B cell (primary cell): ENCODE measurements at regions not wholly inside any gene's neighbourhood (a gene's known extent, or its start where the extent isn't known, plus 50 kb on each side); places are given as distances from the start of the nearest gene placed in this dataset.

ENCODE experiments used
- ATAC-seq: fragments of 200-7000 bp; cut with Tn5 transposase; one replicate; pipeline ENCODE4 v1.10.0; 2021; ENCODE audit warnings: low read depth, mild to moderate bottlenecking, moderate number of reproducible peaks, moderate library complexity
- CTCF ChIA-PET: fragments of 350-600 bp; sonication (Branson Sonifier 250); formaldehyde crosslinking; loops from one replicate; lab custom pipeline; 2021; ENCODE audit warnings: antibody characterized with exemption, inconsistent platforms; lab: Charles Lee
- POLR2A ChIA-PET: fragments of 350-600 bp; sonication (Branson Sonifier 250); formaldehyde crosslinking; loops from one replicate; lab custom pipeline; 2021; ENCODE audit warnings: antibody characterized with exemption; lab: Charles Lee
- DNase-seq: peaks from one replicate; pipeline ENCODE4 v3.0.0; 2013
- H2AFZ ChIP-seq: 2 replicates; pipeline ENCODE4 v1.6.1; 2012; ENCODE audit warnings: mild to moderate bottlenecking, low read depth, low read length; ENCODE audit not compliant: insufficient read depth, poor library complexity, severe bottlenecking
- H3K27ac ChIP-seq, 2 donors: 1 replicate in 1 of 2; 2 replicates in 1 of 2; pipeline ENCODE4 v1.5.1; 2012 to 2013; ENCODE audit warnings: low read length in 2 of 2, mild to moderate bottlenecking in 2 of 2, moderate library complexity in 1 of 2
- H3K27me3 ChIP-seq, 4 experiments: fragments of 200-600 bp in 1 of 4; sonication (generic) in 1 of 4; replicated peaks in 1 of 4; 1 replicate in 2 of 4; 2 replicates in 2 of 4; pipeline versions ENCODE4 v1.6.1 to v1.7.0; 2013 to 2016; ENCODE audit warnings: low read length in 3 of 4, mild to moderate bottlenecking in 2 of 4, mixed read lengths in 1 of 4, moderate library complexity in 1 of 4; ENCODE audit not compliant: insufficient read depth in 4 of 4, control insufficient read depth in 3 of 4; ENCODE audit errors: control extremely low read depth in 1 of 4
- H3K36me3 ChIP-seq, 2 experiments: replicated peaks in 1 of 2; 1 replicate in 1 of 2; 2 replicates in 1 of 2; pipeline versions ENCODE4 v1.6.1 to v1.7.1; 2013; ENCODE audit warnings: low read length in 1 of 2; ENCODE audit not compliant: insufficient read depth in 2 of 2, control insufficient read depth in 1 of 2; ENCODE audit errors: control extremely low read depth in 1 of 2, extremely low read depth in 1 of 2
- H3K4me1 ChIP-seq, 2 donors: fragments of 200-600 bp in 1 of 2; sonication (generic) in 1 of 2; 1 replicate in 1 of 2; 2 replicates in 1 of 2; pipeline versions ENCODE4 v1.5.1 to v1.6.1; 2013 to 2017; ENCODE audit warnings: low read length in 2 of 2; ENCODE audit not compliant: control insufficient read depth in 2 of 2, insufficient read depth in 2 of 2
- H3K4me2 ChIP-seq: replicated peaks from 2 replicates; pipeline ENCODE3; 2012; ENCODE audit warnings: mild to moderate bottlenecking, low read depth, low read length; ENCODE audit not compliant: poor library complexity, severe bottlenecking
- H3K4me3 ChIP-seq, 5 experiments: fragments of 200-600 bp in 1 of 5; sonication (generic) in 1 of 5; 1 replicate in 3 of 5; 2 replicates in 2 of 5; pipeline versions ENCODE4 v1.5.1 to v1.7.0; 2011 to 2016; ENCODE audit warnings: low read length in 4 of 5, mild to moderate bottlenecking in 4 of 5, low read depth in 2 of 5, control low read depth in 1 of 5, moderate library complexity in 1 of 5; ENCODE audit not compliant: insufficient read depth in 1 of 5; ENCODE audit errors: control extremely low read depth in 1 of 5, extremely low read depth in 1 of 5
- H3K79me2 ChIP-seq: fragments of 200-600 bp; sonication (generic); one replicate; pipeline ENCODE4 v1.6.0; 2016; ENCODE audit warnings: low read length; ENCODE audit not compliant: control insufficient read depth, insufficient read depth
- H3K9ac ChIP-seq: fragments of 200-600 bp; sonication (generic); 2 replicates; pipeline ENCODE4 v1.6.1; 2017; ENCODE audit warnings: mild to moderate bottlenecking, low read length, moderate library complexity
- H3K9me3 ChIP-seq, 3 donors: one replicate each; pipeline versions ENCODE4 v1.6.1 to v1.7.1; 2013; ENCODE audit warnings: low read length in 2 of 3; ENCODE audit not compliant: control insufficient read depth in 2 of 3, insufficient read depth in 1 of 3; ENCODE audit errors: control extremely low read depth in 1 of 3
- H4K20me1 ChIP-seq: 2 replicates; pipeline ENCODE4 v1.6.0; 2012; ENCODE audit warnings: mild to moderate bottlenecking, low read length; ENCODE audit not compliant: insufficient read depth, control insufficient read depth, poor library complexity, severe bottlenecking
- H3K27ac Mint-ChIP-seq: one replicate; pipeline ENCODE4 v1.8.0; 2021; ENCODE audit warnings: mixed read lengths
- H3K27me3 Mint-ChIP-seq: one replicate; pipeline ENCODE4 v1.8.0; 2021; ENCODE audit warnings: mixed read lengths
- H3K4me1 Mint-ChIP-seq: one replicate; pipeline ENCODE4 v1.8.0; 2021; ENCODE audit warnings: mixed read lengths
- H3K4me3 Mint-ChIP-seq: one replicate; pipeline ENCODE4 v1.8.0; 2021; ENCODE audit warnings: mixed read lengths
- H3K9me3 Mint-ChIP-seq: one replicate; pipeline ENCODE4 v1.8.0; 2022; ENCODE audit warnings: mixed read lengths; ENCODE audit not compliant: insufficient read depth
- EZH2 ChIP-seq: IDR thresholded peaks from 2 replicates; pipeline ENCODE4 v1.6.1; 2012; ENCODE audit warnings: borderline replicate concordance, low read depth, mild to moderate bottlenecking, moderate library complexity, low read length; ENCODE audit not compliant: insufficient read depth, poor library complexity, severe bottlenecking
- WGBS: methylation state at CpG from one replicate; pipeline ENCODE4 v1.1.5; 2013; ENCODE audit warnings: missing lambda C conversion rate; ENCODE audit not compliant: insufficient coverage; 5-methylcytosine and 5-hydroxymethylcytosine counted together
- intact Hi-C: fragments of 100-400 bp; cut with micrococcal nuclease; formaldehyde crosslinking; loops from one replicate; pipeline ENCODE4 v1.10.0; 2022
- TF ChIP-seq, protein P1 (sequence below): fragments of 200-600 bp; IDR thresholded peaks from one replicate; pipeline ENCODE4 v1.8.0; 2022; ENCODE audit warnings: antibody characterized with exemption, mild to moderate bottlenecking

DNA sequence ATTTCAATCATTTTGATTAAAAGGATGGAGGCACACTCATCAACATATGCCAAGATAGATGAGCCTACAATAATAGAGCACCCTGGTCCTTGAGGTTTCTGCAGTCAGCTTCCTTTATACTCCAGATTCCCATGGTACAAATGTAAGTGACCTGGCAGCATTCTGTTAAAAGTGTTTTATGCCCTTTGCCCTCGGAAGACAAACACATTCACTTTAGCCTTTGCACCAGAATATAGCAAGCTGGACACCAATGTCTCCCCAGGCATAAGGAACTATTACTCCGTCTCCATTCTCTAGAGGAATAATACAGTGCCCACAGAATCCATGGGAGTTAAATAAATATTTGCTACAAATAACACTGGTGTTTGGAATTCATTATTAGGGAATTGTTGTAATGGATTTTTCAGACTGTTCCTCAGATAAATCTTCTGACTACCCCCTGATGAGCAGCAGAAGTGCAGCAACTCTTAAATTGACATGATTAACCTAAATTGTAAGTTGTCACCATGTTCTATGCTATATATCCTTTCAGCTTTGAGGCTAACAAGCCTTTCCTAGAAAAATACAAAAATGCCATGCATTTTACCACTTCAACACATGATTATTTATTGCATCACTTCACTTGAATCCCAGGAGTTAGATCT, 340.2 kb downstream of the TBC1D32 start:
- Histone ChIP-seq H2AFZ (no peak overlapping the region), H3K4me1 (no peaks in the 10 kb centered on the region), H3K4me2 (no peak overlapping the region), H3K27ac (no peak overlapping the region), H3K36me3 (no peaks in the 10 kb centered on the region), H3K27me3 (no peaks in the 10 kb centered on the region), H3K4me3 (no peak overlapping the region), H4K20me1 (no peaks in the 10 kb centered on the region), H3K79me2 (no peaks in the 10 kb centered on the region), H3K9me3 (no peaks in the 10 kb centered on the region), H3K9ac (no peak overlapping the region)
- no peak overlapping the region for H3K27ac Mint-ChIP-seq
- TF ChIP-seq EZH2: no peak
- TF ChIP-seq, protein P1, sequence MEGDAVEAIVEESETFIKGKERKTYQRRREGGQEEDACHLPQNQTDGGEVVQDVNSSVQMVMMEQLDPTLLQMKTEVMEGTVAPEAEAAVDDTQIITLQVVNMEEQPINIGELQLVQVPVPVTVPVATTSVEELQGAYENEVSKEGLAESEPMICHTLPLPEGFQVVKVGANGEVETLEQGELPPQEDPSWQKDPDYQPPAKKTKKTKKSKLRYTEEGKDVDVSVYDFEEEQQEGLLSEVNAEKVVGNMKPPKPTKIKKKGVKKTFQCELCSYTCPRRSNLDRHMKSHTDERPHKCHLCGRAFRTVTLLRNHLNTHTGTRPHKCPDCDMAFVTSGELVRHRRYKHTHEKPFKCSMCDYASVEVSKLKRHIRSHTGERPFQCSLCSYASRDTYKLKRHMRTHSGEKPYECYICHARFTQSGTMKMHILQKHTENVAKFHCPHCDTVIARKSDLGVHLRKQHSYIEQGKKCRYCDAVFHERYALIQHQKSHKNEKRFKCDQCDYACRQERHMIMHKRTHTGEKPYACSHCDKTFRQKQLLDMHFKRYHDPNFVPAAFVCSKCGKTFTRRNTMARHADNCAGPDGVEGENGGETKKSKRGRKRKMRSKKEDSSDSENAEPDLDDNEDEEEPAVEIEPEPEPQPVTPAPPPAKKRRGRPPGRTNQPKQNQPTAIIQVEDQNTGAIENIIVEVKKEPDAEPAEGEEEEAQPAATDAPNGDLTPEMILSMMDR: no peak
- ATAC-seq (no peak), DNase-seq (no peak)
- peaks cover 9% of the 10 kb centered on the region for H3K27me3 Mint-ChIP-seq
- intact Hi-C loops: no loop called here
- no CpG with 5 or more reads among the region's 2 CpGs for WGBS
- POLR2A ChIA-PET: no interaction called here
- H3K4me3 Mint-ChIP-seq: no peak overlapping the region
- CTCF ChIA-PET: no interaction called here
- no peaks in the 10 kb centered on the region for H3K4me1 Mint-ChIP-seq
- H3K9me3 Mint-ChIP-seq: no peaks in the 10 kb centered on the region

GRCh38 chr6:120992257-120992656, 342.0 kb downstream of the TBC1D32 start:
- TF ChIP-seq, protein P1: no peak
- no peak for TF ChIP-seq EZH2
- H3K4me2 ChIP-seq: no peak overlapping the region
- no peak for ATAC-seq
- no peak overlapping the region for H2AFZ ChIP-seq
- Mint-ChIP-seq H3K27ac (no peak overlapping the region), H3K4me3 (no peak overlapping the region), H3K9me3 (no peaks in the 10 kb centered on the region), H3K4me1 (no peaks in the 10 kb centered on the region), H3K27me3 (peaks cover 9% of the 10 kb centered on the region)
- no peaks in the 10 kb centered on the region for H3K9me3 ChIP-seq
- H3K4me1 ChIP-seq: no peaks in the 10 kb centered on the region
- H4K20me1 ChIP-seq: no peaks in the 10 kb centered on the region
- CTCF ChIA-PET: no interaction called here
- intact Hi-C loops: no loop called here
- no peak overlapping the region for H3K4me3 ChIP-seq
- no peaks in the 10 kb centered on the region for H3K36me3 ChIP-seq
- no peaks in the 10 kb centered on the region for H3K79me2 ChIP-seq
- no peak for DNase-seq
- POLR2A ChIA-PET: no interaction called here
- no peak overlapping the region for H3K27ac ChIP-seq
- no peaks in the 10 kb centered on the region for H3K27me3 ChIP-seq
- no peak overlapping the region for H3K9ac ChIP-seq
